ENCODE measurements at regions not wholly inside any gene's neighbourhood (a gene's known extent, or its start where the extent isn't known, plus 50 kb on each side); places are given as distances from the start of the nearest gene placed in this dataset.

GRCh38 chr11:106241601-106242257, 164.3 kb downstream of the AASDHPPT start:
- TF ChIP-seq HOXA7 (CRISPR knock-in tag; IDR thresholded peaks at IDR 0.05; ENCODE audit: borderline replicate concordance): no peak
- no peak for TF ChIP-seq ZNF513 (tag by site-specific recombination; IDR thresholded peaks at IDR 0.05)
- no peak for TF ChIP-seq ZNF629 (tag by site-specific recombination; IDR thresholded peaks at IDR 0.05)
- TF ChIP-seq YY1 (tag by site-specific recombination; IDR thresholded peaks at IDR 0.05): no peak
- TF ChIP-seq, protein P1, sequence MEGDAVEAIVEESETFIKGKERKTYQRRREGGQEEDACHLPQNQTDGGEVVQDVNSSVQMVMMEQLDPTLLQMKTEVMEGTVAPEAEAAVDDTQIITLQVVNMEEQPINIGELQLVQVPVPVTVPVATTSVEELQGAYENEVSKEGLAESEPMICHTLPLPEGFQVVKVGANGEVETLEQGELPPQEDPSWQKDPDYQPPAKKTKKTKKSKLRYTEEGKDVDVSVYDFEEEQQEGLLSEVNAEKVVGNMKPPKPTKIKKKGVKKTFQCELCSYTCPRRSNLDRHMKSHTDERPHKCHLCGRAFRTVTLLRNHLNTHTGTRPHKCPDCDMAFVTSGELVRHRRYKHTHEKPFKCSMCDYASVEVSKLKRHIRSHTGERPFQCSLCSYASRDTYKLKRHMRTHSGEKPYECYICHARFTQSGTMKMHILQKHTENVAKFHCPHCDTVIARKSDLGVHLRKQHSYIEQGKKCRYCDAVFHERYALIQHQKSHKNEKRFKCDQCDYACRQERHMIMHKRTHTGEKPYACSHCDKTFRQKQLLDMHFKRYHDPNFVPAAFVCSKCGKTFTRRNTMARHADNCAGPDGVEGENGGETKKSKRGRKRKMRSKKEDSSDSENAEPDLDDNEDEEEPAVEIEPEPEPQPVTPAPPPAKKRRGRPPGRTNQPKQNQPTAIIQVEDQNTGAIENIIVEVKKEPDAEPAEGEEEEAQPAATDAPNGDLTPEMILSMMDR (tag by site-specific recombination; IDR thresholded peaks at IDR 0.05): no peak

Measured in HEK293 (cell line).